PFSK-1 (cell line): ENCODE measurements at regions not wholly inside any gene's neighbourhood (a gene's known extent, or its start where the extent isn't known, plus 50 kb on each side); places are given as distances from the start of the nearest gene placed in this dataset.

Experiments
- FOXP2 ChIP-seq: optimal IDR thresholded peaks from 2 replicates; pipeline ENCODE3; 2011; ENCODE audit warnings: borderline replicate concordance, control low read depth, inconsistent platforms; ENCODE audit not compliant: insufficient read depth; ENCODE audit errors: extremely low read length, extremely low read depth
- POLR2AphosphoS5 ChIP-seq: IDR thresholded peaks from 2 replicates; pipeline ENCODE4 v1.6.1; 2012; ENCODE audit warnings: low read depth, mild to moderate bottlenecking, control low read depth, low read length, moderate library complexity
- SIN3A ChIP-seq: IDR thresholded peaks from 2 replicates; pipeline ENCODE4 v1.6.1; 2012; ENCODE audit warnings: mild to moderate bottlenecking, low read length, moderate library complexity, borderline replicate concordance; ENCODE audit not compliant: insufficient read depth
- TAF1 ChIP-seq: IDR thresholded peaks from 2 replicates; pipeline ENCODE4 v1.6.1; 2012; ENCODE audit warnings: low read length, control low read depth, borderline replicate concordance; ENCODE audit not compliant: insufficient read depth
- TF ChIP-seq, protein P1 (sequence below), 2 experiments: IDR thresholded peaks; 2 replicates each; pipeline versions ENCODE4 v1.6.1 to v1.8.0; 2011 to 2012; ENCODE audit warnings: low read depth in 2 of 2, low read length in 2 of 2, control low read depth in 1 of 2, inconsistent platforms in 1 of 2, mild to moderate bottlenecking in 1 of 2, moderate library complexity in 1 of 2; ENCODE audit not compliant: insufficient read depth in 1 of 2

DNA sequence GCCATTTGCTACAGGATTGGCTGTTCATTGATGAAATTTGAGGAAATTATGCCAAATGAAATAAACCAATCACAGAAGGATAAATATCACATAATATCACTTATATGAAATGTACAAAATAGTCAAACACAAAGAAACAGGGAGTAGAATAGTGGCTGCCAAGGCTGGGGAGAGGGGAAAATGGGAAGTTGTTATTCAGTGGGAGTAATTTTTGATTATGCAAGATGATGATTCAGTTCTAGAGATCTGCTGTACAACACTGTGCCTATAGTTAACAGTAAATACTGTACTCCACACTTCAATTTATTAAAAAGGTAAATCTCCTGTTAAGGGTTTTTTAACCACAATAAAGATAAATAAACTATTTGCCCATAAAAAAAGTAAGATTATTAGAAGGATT, 101.1 kb downstream of the TMA16 start:
- TF ChIP-seq POLR2AphosphoS5: no peak
- TF ChIP-seq, protein P1, sequence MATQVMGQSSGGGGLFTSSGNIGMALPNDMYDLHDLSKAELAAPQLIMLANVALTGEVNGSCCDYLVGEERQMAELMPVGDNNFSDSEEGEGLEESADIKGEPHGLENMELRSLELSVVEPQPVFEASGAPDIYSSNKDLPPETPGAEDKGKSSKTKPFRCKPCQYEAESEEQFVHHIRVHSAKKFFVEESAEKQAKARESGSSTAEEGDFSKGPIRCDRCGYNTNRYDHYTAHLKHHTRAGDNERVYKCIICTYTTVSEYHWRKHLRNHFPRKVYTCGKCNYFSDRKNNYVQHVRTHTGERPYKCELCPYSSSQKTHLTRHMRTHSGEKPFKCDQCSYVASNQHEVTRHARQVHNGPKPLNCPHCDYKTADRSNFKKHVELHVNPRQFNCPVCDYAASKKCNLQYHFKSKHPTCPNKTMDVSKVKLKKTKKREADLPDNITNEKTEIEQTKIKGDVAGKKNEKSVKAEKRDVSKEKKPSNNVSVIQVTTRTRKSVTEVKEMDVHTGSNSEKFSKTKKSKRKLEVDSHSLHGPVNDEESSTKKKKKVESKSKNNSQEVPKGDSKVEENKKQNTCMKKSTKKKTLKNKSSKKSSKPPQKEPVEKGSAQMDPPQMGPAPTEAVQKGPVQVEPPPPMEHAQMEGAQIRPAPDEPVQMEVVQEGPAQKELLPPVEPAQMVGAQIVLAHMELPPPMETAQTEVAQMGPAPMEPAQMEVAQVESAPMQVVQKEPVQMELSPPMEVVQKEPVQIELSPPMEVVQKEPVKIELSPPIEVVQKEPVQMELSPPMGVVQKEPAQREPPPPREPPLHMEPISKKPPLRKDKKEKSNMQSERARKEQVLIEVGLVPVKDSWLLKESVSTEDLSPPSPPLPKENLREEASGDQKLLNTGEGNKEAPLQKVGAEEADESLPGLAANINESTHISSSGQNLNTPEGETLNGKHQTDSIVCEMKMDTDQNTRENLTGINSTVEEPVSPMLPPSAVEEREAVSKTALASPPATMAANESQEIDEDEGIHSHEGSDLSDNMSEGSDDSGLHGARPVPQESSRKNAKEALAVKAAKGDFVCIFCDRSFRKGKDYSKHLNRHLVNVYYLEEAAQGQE (IDR thresholded peaks at IDR 0.05; ENCODE audit: insufficient read depth in 1 of 2, low read depth in 2 of 2, low read length in 2 of 2): no peak
- TF ChIP-seq FOXP2: no peak
- no peak for TF ChIP-seq SIN3A
- TF ChIP-seq TAF1: no peak

DNA sequence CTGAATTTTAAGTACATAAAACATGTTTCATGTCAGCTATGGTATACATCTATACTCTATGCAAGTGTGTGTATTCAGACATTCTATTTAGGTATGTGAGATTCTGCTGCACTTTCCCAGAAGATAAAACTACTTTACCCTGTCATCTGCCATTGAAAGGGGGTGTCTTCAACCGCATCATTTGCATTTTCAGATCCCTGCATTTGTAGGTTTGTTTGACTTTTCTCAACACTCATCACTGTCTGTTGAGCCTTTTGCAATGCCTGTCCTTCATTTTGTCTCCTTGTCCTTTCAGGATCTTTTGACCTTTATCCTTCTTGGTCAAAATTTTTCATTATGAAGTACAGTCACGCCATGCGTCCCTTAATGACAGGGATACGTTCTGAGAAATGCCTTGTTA, 103.5 kb downstream of the TMA16 start:
- TF ChIP-seq, protein P1 (IDR thresholded peaks at IDR 0.05; ENCODE audit: insufficient read depth in 1 of 2, low read depth in 2 of 2, low read length in 2 of 2): no peak
- TF ChIP-seq TAF1 (no peak), SIN3A (no peak), POLR2AphosphoS5 (no peak), FOXP2 (no peak)

DNA sequence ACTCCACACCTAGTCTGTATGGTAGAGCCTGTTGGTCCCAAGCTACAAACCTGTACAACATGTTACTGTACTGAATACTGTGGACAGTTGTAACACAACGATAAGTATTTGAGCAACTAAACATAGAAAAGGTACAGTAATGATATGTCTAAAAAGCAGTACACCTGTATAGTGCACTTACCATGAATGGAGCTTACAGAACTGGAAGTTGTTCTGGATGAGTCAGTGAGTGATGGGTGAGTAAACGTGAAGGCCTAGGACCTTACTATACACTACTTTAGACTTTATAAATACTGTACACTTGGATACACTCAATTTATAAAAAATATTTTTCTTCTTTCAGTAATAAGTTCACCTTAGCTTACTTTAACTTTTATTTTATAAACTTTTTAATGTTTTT, 104.0 kb downstream of the TMA16 start:
- TF ChIP-seq SIN3A: no peak
- TF ChIP-seq TAF1: no peak
- TF ChIP-seq POLR2AphosphoS5: no peak

DNA sequence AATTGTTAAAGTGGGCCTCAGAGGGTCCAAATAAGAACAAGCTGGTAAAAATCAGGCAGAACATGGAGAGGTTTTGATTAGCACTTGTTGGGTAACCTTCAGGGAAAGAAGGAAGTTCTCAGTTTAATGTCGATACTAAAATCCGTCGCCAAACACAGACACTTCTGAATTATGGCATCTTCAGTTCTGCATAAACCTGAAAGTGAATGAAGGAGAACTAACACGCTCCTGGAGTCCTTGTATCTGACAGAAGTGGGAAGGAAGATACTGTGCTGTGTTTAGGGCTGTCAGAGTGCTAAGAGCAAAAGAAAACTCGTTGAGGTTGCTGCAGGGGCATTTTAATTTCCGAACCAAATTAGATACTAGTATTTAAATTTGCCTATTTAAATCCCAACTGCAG, 106.2 kb downstream of the TMA16 start:
- TF ChIP-seq, protein P1 (IDR thresholded peaks at IDR 0.05; ENCODE audit: insufficient read depth in 1 of 2, low read depth in 2 of 2, low read length in 2 of 2): no peak
- TF ChIP-seq POLR2AphosphoS5: no peak
- TF ChIP-seq FOXP2: no peak
- no peak for TF ChIP-seq SIN3A
- no peak for TF ChIP-seq TAF1

DNA sequence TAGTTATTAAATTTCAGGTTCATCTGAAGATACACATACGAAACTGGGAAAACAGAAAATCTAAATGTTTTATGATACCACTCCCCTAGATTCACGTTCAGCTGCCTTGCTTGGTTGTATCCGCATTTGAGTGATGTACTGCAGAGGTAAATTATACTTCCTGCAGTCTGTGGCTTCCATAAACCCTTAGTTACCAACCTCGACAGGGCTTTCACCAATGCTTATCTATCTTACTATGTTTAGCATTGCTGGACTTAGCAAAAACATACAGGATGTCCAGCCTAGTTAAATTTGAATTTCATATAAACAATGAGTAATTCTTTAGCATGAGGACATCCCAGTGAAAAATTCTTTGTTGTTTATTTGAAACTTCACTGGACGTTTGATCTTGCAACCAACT, 108.8 kb downstream of the TMA16 start:
- TF ChIP-seq FOXP2 (no peak), POLR2AphosphoS5 (no peak), TAF1 (no peak)

DNA sequence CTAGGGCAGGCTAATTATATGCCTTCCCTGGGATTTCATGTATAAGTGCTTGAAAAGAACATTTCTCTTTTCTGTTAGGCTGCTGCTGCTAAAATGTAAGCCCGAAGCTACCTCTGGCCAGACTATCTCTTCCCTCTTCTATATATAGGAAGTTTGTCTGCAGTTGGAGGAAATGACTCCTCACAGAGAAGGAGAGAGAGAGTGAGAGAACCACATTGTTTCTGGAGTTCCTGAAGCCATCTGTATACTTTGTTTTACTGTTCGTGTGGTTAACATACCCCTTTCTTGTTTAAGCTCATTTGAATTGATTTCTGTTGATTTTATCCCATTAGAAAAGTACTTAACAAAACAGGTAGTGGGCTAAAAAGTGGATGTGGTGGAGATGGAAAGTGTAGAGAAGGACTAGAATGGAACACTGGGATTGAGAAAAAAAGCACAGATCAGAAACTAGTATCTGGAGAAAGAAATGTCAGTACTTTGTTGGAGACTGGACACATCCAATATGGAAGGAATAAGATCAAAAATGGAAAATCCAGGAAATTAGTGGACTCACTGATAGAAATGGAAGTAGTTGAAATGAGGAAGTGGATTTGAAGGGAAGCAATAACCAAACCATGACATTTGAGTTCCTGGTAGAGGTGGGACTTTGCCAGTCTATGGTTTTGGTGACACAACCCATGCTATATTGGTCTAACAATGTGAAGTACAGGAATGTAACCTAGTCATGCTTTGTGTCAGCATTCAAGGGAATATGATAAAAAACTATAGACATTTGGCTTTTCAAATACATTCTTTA, 112.6 kb downstream of the TMA16 start:
- TF ChIP-seq FOXP2 (no peak), POLR2AphosphoS5 (no peak), TAF1 (no peak), SIN3A (no peak)
- TF ChIP-seq, protein P1 (IDR thresholded peaks at IDR 0.05; ENCODE audit: insufficient read depth in 1 of 2, low read depth in 2 of 2, low read length in 2 of 2): no peak
